ENCODE measurements at regions not wholly inside any gene's neighbourhood (a gene's known extent, or its start where the extent isn't known, plus 50 kb on each side); places are given as distances from the start of the nearest gene placed in this dataset.

DNA sequence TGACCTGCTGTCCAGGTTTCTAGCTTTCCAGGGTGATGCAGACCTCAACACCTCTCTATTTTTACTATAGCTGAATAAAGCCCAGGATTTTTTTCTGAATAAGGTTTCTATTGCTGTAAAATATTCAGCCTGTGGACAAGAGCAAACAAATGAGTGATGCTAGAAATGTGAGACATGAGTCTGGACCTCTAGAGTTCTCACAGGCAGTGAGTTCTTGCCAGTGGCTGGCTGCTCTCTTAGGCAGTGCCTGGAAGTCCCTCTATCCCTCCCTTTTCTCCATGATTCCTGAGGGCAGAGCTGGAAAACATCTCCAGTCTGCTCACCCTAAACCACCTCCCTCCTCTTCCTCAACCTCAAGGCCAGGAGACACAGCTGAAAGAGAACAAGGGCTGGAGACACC lies 793.8 kb upstream of the IGFBP3 start:
- ChIA-PET CTCF (interaction anchor here (0.8 to 1.0 kb wide), 2 partner anchors 374 to 793 kb away, joined by 4 read pairs; partner anchors contain the start of gene IGFBP3), POLR2A (no interaction called here)
- TF ChIP-seq, protein P1, sequence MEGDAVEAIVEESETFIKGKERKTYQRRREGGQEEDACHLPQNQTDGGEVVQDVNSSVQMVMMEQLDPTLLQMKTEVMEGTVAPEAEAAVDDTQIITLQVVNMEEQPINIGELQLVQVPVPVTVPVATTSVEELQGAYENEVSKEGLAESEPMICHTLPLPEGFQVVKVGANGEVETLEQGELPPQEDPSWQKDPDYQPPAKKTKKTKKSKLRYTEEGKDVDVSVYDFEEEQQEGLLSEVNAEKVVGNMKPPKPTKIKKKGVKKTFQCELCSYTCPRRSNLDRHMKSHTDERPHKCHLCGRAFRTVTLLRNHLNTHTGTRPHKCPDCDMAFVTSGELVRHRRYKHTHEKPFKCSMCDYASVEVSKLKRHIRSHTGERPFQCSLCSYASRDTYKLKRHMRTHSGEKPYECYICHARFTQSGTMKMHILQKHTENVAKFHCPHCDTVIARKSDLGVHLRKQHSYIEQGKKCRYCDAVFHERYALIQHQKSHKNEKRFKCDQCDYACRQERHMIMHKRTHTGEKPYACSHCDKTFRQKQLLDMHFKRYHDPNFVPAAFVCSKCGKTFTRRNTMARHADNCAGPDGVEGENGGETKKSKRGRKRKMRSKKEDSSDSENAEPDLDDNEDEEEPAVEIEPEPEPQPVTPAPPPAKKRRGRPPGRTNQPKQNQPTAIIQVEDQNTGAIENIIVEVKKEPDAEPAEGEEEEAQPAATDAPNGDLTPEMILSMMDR (IDR thresholded peaks at IDR 0.05; ENCODE audit: low read depth, low read length): no peak
- Histone ChIP-seq H3K9me3 (ENCODE audit: control insufficient read depth, insufficient read depth, low read length) (no peaks in the 10 kb centered on the region), H3K27me3 (ENCODE audit: control insufficient read depth, insufficient read depth, low read length) (no peaks in the 10 kb centered on the region), H3K4me3 (ENCODE audit: low read depth, low read length) (no peak overlapping the region), H3K27ac (ENCODE audit: low read depth, low read length) (no peak overlapping the region)
- no peak for DNase-seq (ENCODE audit: low read depth, low spot score)

DNA sequence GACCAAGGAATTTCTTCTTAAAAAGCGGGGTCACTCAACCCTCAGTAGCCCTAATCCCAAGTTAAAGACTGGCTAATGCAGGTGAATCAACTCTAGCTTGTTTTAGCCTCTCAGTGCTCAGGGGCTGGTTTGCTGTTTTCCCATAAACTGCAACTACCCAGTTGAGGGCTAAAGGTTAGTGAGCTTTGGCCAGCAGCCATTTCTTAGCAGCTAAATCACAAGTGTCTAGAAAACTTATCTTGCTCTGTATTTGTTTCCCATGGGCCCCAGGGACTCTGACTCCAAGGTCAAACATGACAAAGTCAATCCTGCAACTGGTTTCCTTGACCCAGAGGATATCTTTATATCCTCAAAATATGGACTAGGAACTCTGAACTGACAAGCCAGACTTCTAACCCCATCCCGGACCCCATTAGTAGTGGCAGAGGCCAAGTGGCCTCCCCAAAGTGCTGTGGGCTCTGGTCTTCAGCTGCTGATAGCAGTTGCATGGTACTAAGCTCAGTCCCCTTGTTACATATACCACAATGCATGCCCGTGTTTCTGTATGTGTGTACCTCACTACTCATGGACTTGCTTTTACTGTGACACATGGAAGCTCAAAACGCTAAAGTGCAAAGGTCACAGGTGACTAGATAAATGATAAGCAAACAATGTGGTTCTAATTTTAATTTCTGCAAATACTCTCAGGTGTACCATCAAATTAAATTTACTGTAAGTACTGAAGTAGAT lies 793.0 kb upstream of the IGFBP3 start:
- H3K27ac ChIP-seq (ENCODE audit: low read depth, low read length): no peak overlapping the region
- ChIA-PET CTCF (interaction anchor here (0.8 to 1.0 kb wide), 2 partner anchors 375 to 792 kb away, joined by 4 read pairs; partner anchors contain the start of gene IGFBP3), POLR2A (no interaction called here)
- H3K27me3 ChIP-seq (ENCODE audit: control insufficient read depth, insufficient read depth, low read length): no peaks in the 10 kb centered on the region
- H3K4me3 ChIP-seq (ENCODE audit: low read depth, low read length): no peak overlapping the region
- DNase-seq (ENCODE audit: low read depth, low spot score): no peak
- TF ChIP-seq, protein P1 (IDR thresholded peaks at IDR 0.05; ENCODE audit: low read depth, low read length): no peak
- H3K9me3 ChIP-seq (ENCODE audit: control insufficient read depth, insufficient read depth, low read length): no peaks in the 10 kb centered on the region

DNA sequence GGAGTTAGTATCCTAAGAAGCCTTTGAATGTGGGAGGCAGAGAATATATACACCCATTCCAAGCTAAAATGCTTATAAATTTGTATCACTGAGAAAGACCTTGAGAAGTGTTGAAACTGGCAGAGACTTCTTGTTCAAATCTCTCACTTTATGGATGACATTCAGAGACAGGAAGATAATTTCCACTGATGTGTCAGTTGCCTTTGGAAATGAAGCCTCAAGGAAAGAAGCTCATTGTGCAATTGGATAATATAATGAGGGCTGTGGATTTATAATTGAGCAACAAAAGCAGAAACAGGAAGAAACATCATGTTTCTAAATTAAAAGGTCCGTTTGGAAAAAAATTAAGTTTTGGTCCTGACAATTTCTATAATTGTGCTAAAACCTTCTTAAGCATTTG lies 789.9 kb upstream of the IGFBP3 start:
- TF ChIP-seq, protein P1 (IDR thresholded peaks at IDR 0.05; ENCODE audit: low read depth, low read length): no peak
- ChIA-PET POLR2A (no interaction called here), CTCF (interaction anchor here (0.8 to 1.0 kb wide), 2 partner anchors 16 to 789 kb away, joined by 3 to 4 read pairs; no protein-coding TSS in a partner anchor)
- H3K9me3 ChIP-seq (ENCODE audit: control insufficient read depth, insufficient read depth, low read length): no peaks in the 10 kb centered on the region
- DNase-seq (ENCODE audit: low read depth, low spot score): no peak
- no peak overlapping the region for H3K27ac ChIP-seq (ENCODE audit: low read depth, low read length)
- H3K4me3 ChIP-seq (ENCODE audit: low read depth, low read length): no peak overlapping the region
- no peaks in the 10 kb centered on the region for H3K27me3 ChIP-seq (ENCODE audit: control insufficient read depth, insufficient read depth, low read length)

DNA sequence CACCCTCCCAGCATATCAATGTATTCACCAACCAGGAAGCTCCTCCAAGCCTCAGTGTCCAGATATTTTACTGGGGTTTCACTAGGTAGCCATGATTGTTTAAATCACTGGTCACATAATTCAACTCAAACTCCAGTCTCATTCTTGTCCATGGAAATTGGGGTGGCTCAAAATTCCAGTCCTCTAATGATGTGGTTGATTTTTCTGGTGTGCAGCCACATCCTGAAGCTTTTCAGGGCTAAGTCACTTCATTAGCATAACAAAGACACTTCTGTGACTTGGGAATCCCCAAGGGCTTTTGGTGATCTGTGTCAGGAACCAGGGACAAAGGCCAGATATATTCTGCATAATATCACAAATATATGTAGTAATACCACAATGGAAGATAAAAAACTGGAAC lies 786.9 kb upstream of the IGFBP3 start:
- no peak overlapping the region for H3K4me3 ChIP-seq (ENCODE audit: low read depth, low read length)

More for the DNA sequence above, 786.9 kb upstream of the IGFBP3 start:
- no peaks in the 10 kb centered on the region for H3K27me3 ChIP-seq (ENCODE audit: control insufficient read depth, insufficient read depth, low read length)
- no peak for DNase-seq (ENCODE audit: low read depth, low spot score)
- no peak overlapping the region for H3K27ac ChIP-seq (ENCODE audit: low read depth, low read length)
- CTCF ChIA-PET: no interaction called here
- POLR2A ChIA-PET: no interaction called here
- TF ChIP-seq, protein P1 (IDR thresholded peaks at IDR 0.05; ENCODE audit: low read depth, low read length): no peak
- no peaks in the 10 kb centered on the region for H3K9me3 ChIP-seq (ENCODE audit: control insufficient read depth, insufficient read depth, low read length)
